ENCODE measurements at regions not wholly inside any gene's neighbourhood (a gene's known extent, or its start where the extent isn't known, plus 50 kb on each side); places are given as distances from the start of the nearest gene placed in this dataset.

GRCh38 chr12:60337839-60338549 lies 742.2 kb downstream of the SLC16A7 start:
- DNase-seq (ENCODE audit: low read depth), result no peak

GRCh38 chr12:60345442-60345841 lies 749.6 kb downstream of the SLC16A7 start:
- no peak for DNase-seq (ENCODE audit: low read depth)

- DNase-seq (ENCODE audit: low read depth), result no peak
These were observed 753.6 kb downstream of the SLC16A7 start for GRCh38 chr12:60349232-60349978.

- no peak for DNase-seq (ENCODE audit: low read depth)
These were observed 791.5 kb downstream of the SLC16A7 start for GRCh38 chr12:60387356-60387755.

- DNase-seq (ENCODE audit: low read depth), result no peak
These were observed 795.2 kb downstream of the SLC16A7 start for GRCh38 chr12:60391051-60391450.

- DNase-seq (ENCODE audit: low read depth), result no peak
These were observed 796.0 kb downstream of the SLC16A7 start for GRCh38 chr12:60391791-60392190.

GRCh38 chr12:60393093-60393492 lies 797.3 kb downstream of the SLC16A7 start:
- no peak for DNase-seq (ENCODE audit: low read depth)

- no peak for DNase-seq (ENCODE audit: low read depth)
These were observed 798.8 kb downstream of the SLC16A7 start for GRCh38 chr12:60394665-60395064.

- DNase-seq (ENCODE audit: low read depth), result no peak
These were observed 802.7 kb downstream of the SLC16A7 start for GRCh38 chr12:60398547-60398946.

- no peak for DNase-seq (ENCODE audit: low read depth)
These were observed 803.2 kb downstream of the SLC16A7 start for GRCh38 chr12:60399064-60399463.

- DNase-seq (ENCODE audit: low read depth), result no peak
These were observed 807.2 kb downstream of the SLC16A7 start for GRCh38 chr12:60402996-60403395.

GRCh38 chr12:60415351-60415750 lies 819.5 kb downstream of the SLC16A7 start:
- no peak for DNase-seq (ENCODE audit: low read depth)

GRCh38 chr12:60419986-60420385 lies 824.2 kb downstream of the SLC16A7 start:
- DNase-seq (ENCODE audit: low read depth), result no peak

- no peak for DNase-seq (ENCODE audit: low read depth)
These were observed 825.9 kb downstream of the SLC16A7 start for GRCh38 chr12:60421741-60422140.

- DNase-seq (ENCODE audit: low read depth), result no peak
These were observed 841.5 kb downstream of the SLC16A7 start for GRCh38 chr12:60437297-60437696.

GRCh38 chr12:60441577-60441976 lies 845.7 kb downstream of the SLC16A7 start:
- DNase-seq (ENCODE audit: low read depth), result no peak

- DNase-seq (ENCODE audit: low read depth), result no peak
These were observed 855.6 kb downstream of the SLC16A7 start for GRCh38 chr12:60451457-60451856.

GRCh38 chr12:60465060-60465459 lies 869.2 kb downstream of the SLC16A7 start:
- DNase-seq (ENCODE audit: low read depth), result no peak

- DNase-seq (ENCODE audit: low read depth), result no peak
These were observed 872.7 kb downstream of the SLC16A7 start for GRCh38 chr12:60468546-60468945.

- DNase-seq (ENCODE audit: low read depth), result no peak
These were observed 880.0 kb downstream of the SLC16A7 start for GRCh38 chr12:60475825-60476224.

- no peak for DNase-seq (ENCODE audit: low read depth)
These were observed 891.5 kb downstream of the SLC16A7 start for GRCh38 chr12:60487284-60487683.

GRCh38 chr12:60489071-60489470 lies 893.2 kb downstream of the SLC16A7 start:
- DNase-seq (ENCODE audit: low read depth), result no peak

GRCh38 chr12:60494244-60494643 lies 898.4 kb downstream of the SLC16A7 start:
- no peak for DNase-seq (ENCODE audit: low read depth)

- no peak for DNase-seq (ENCODE audit: low read depth)
These were observed 902.8 kb downstream of the SLC16A7 start for GRCh38 chr12:60498656-60499055.
